IPS-18a (cell line): ENCODE measurements at regions not wholly inside any gene's neighbourhood (a gene's known extent, or its start where the extent isn't known, plus 50 kb on each side); places are given as distances from the start of the nearest gene placed in this dataset.

Source experiments
- H3K27ac ChIP-seq: one replicate; pipeline ENCODE4 v1.5.1; 2013; ENCODE audit warnings: low read length
- H3K27me3 ChIP-seq: one replicate; pipeline ENCODE4 v1.6.1; 2013; ENCODE audit warnings: mild to moderate bottlenecking, low read length; ENCODE audit not compliant: control insufficient read depth, insufficient read depth
- H3K36me3 ChIP-seq: one replicate; pipeline ENCODE4 v1.6.1; 2013; ENCODE audit warnings: low read depth, low read length; ENCODE audit not compliant: control insufficient read depth
- H3K4me1 ChIP-seq: one replicate; pipeline ENCODE4 v1.6.1; 2013; ENCODE audit warnings: low read depth, low read length; ENCODE audit not compliant: control insufficient read depth
- H3K4me3 ChIP-seq: one replicate; pipeline ENCODE4 v1.5.1; 2013; ENCODE audit warnings: low read length
- H3K9ac ChIP-seq: one replicate; pipeline ENCODE4 v1.6.1; 2013; ENCODE audit warnings: mild to moderate bottlenecking, low read length, moderate library complexity
- H3K9me3 ChIP-seq: one replicate; pipeline ENCODE4 v1.6.1; 2013; ENCODE audit warnings: low read depth, low read length; ENCODE audit not compliant: control insufficient read depth

DNA sequence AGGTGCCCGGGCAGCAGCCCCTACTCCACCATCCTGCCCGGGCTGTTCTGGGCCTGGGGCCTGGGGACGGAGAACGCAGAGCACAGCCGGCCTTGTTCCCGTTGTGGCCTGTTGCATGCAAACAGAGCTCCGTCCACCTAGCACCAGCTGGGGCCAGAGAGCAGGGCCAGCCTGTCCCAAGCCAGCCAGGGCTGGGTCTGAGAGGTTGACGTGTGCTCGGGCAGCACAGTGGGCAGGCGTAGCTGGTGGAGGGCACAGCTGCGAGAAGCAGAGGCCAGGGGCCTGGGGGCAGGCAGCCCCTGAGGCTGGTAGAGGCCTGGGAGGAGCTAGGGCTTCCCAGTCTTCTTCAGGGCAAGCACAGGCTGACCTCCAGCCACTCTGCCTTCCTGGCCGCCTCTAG lies 1192.6 kb downstream of the BRD1 start:
- no peak overlapping the region for H3K4me3 ChIP-seq
- H3K4me1 ChIP-seq, result no peaks in the 10 kb centered on the region
- no peaks in the 10 kb centered on the region for H3K27me3 ChIP-seq
- no peak overlapping the region for H3K9ac ChIP-seq
- H3K9me3 ChIP-seq, result no peaks in the 10 kb centered on the region
- H3K36me3 ChIP-seq, result no peaks in the 10 kb centered on the region
- no peak overlapping the region for H3K27ac ChIP-seq

DNA sequence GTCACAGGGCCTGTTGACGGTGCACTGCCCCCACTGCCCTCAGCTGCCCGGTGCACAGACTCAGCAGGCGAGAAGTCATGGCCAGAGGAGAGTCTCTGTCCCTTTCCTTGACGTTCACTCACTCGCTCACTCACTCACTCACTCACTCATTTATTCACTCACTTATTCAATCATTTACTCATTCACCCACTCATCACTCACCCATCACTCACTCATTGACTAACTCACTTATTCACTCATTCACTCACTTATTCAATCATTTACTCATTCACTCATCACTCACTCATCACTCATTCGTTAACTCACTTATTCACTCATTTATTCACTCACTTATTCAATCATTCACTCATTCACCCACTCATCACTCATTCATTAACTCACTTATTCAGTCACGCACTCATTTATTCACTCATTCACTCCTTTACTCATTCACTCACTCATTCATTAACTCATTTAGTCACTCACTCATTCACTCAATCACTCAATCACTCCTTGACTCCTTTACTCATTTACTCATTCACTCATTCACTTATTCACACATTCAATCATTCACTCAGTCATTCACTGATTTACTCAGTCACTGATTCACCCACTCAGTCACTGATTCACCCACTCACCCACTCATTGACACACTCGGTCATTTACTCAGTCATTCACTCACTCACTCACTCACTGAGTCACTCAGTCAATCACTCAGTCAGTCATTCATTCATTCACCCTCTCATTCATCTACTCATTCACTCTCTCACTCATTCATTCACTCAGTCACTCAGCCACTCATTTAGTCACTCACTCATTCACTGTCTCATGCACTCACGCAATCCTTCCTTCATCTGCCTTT lies 1193.5 kb downstream of the BRD1 start:
- H3K9ac ChIP-seq, result no peak overlapping the region
- peaks cover 7% of the 10 kb centered on the region for H3K4me1 ChIP-seq
- H3K4me3 ChIP-seq, result no peak overlapping the region
- H3K36me3 ChIP-seq, result no peaks in the 10 kb centered on the region
- no peaks in the 10 kb centered on the region for H3K27me3 ChIP-seq
- H3K9me3 ChIP-seq, result no peaks in the 10 kb centered on the region
- H3K27ac ChIP-seq, result no peak overlapping the region

DNA sequence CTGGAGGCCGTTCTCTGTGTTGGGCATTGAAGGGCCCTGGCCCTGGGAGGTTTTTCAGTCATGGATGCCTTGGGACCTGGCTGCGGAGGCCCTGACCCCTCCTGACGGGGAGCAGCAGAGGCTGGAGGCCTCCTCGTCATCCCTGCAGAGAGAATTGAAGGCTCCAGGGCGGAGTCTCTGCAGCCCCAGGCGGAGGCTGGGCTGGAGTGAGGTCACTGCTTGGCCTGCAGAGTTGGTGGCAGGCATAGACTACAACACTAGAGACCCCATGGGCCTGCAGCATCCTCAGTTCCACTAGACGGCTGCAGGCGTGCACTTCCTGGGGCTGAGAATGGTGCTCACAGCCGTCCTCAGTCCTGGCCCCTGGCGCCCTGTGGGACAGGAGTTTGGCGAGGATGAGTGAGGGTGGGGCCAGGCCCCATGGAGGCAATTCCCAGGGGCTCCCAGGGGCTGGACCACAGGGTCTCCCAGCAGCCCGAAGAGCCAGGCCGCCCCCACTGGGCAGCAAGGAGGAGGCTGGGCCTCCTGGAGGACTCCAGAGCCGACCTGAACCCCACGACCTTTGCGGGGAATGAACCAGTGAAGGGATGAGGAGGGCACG lies 1194.9 kb downstream of the BRD1 start:
- Histone ChIP-seq H3K36me3 (no peaks in the 10 kb centered on the region), H3K4me1 (peaks cover 16% of the 10 kb centered on the region), H3K9ac (no peak overlapping the region), H3K4me3 (no peak overlapping the region), H3K27ac (no peak overlapping the region), H3K27me3 (no peaks in the 10 kb centered on the region), H3K9me3 (no peaks in the 10 kb centered on the region)

DNA sequence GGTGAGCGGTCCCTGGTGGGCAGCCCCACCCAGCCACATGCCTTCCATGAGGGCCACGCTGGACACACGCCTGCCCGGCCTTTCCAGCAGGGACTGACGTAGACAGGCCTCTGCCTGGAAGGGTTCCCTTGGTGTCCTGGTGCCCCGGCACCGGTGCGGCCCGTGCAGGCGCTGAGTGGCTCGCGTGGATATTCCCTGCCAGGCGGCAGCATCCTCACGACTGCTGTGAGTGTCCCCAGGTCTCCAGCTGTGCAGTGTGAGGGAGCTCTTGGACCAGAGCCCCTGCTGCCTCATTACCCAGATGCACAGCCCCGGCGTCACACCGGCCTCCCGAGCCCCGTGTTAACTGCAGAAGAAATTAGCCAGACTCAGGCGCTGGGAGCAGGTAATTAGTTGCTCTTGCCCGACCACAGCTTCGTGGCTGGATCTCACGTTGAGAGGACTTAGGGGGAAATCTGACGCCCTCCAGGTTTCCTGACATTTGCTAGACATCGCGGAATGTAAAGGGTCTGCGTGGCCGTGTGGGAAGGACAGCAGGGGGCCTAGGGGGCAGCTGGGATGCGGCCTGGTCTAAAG lies 1196.3 kb downstream of the BRD1 start:
- H3K4me3 ChIP-seq, result no peak overlapping the region
- no peaks in the 10 kb centered on the region for H3K27me3 ChIP-seq
- H3K27ac ChIP-seq, result no peak overlapping the region
- no peaks in the 10 kb centered on the region for H3K36me3 ChIP-seq
- H3K9ac ChIP-seq, result no peak overlapping the region
- H3K4me1 ChIP-seq, result peaks cover 22% of the 10 kb centered on the region
- no peaks in the 10 kb centered on the region for H3K9me3 ChIP-seq

DNA sequence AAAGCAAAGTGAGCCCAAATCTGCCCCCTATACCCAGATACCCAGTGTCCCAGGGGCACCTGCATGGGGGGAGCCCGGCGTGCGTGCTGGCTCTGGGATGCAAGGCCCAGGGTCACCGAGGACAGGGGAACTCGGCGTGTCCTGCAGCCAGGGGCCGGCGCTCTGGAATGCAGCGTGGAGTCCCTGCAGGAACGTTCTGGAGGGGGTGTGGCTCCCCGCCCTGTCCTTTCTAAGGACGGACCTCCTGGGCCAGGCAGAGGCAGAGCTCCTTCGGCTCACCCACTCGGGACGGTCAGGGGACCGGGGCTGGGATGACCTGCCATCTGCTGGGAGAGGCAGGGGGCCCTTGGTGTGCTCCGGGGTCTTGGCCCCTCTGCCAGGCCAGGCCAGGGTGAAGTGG lies 1196.8 kb downstream of the BRD1 start:
- Histone ChIP-seq H3K9ac (no peak overlapping the region), H3K4me1 (peaks cover 23% of the 10 kb centered on the region), H3K36me3 (no peaks in the 10 kb centered on the region), H3K27ac (no peak overlapping the region), H3K27me3 (no peaks in the 10 kb centered on the region), H3K4me3 (no peak overlapping the region), H3K9me3 (no peaks in the 10 kb centered on the region)

DNA sequence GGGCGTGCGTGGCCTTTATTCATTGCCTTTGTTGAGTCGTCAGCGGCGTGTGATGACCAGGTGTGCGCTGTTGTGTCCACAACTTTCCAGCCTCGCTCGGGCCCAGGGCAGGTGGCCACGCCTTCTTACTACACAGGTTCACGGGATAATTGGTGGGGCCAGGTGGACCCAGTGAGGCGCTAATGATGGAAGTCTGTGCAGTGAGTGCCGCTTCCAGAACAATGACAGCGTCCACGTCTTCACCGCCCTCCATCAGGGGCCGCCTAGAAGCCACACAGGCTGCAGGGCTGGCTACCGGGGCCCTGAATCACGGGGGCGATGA lies 1197.3 kb downstream of the BRD1 start:
- H3K27me3 ChIP-seq, result no peaks in the 10 kb centered on the region
- H3K27ac ChIP-seq, result no peak overlapping the region
- H3K9me3 ChIP-seq, result no peaks in the 10 kb centered on the region
- no peaks in the 10 kb centered on the region for H3K36me3 ChIP-seq
- H3K9ac ChIP-seq, result no peak overlapping the region
- H3K4me3 ChIP-seq, result no peak overlapping the region
- H3K4me1 ChIP-seq, result peaks cover 23% of the 10 kb centered on the region

DNA sequence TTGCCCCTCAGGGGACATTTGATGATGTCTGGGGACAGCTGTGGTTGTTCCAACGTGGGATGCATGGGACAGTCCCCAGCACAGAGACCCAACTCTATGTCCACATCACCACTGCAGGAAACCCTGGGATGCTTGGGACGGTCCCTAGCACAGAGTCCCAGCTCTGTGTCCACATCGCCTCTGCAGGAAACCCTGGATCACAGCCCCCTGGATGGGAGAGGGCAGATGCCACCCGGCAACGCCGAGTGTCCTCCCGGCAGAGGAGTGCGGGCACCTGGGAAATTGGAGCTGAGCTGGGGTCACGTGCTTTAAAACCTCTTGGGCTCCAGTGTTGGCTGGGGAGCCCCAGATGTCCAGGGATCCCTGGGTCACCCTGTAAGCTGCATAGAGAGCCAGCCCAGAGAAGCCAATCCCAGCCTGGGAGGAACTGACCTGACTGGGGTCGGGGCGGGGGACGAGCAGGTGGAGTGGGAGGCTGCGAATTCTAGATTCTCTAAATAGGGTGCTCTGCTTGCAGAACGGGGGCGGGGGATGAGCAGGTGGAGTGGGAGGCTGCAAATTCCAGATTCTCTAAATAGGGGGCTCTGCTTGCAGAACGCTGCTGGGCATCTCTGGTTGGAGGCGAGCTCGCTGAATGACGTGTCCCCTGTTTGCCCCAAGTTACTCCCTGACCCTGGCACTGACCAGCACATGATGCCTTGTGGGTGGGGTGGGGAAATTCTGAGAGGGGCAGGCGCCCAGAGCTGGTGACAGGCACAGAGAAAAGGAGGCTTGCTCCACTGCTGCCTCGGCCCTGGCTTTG lies 1197.8 kb downstream of the BRD1 start:
- H3K9ac ChIP-seq, result no peak overlapping the region

DNA sequence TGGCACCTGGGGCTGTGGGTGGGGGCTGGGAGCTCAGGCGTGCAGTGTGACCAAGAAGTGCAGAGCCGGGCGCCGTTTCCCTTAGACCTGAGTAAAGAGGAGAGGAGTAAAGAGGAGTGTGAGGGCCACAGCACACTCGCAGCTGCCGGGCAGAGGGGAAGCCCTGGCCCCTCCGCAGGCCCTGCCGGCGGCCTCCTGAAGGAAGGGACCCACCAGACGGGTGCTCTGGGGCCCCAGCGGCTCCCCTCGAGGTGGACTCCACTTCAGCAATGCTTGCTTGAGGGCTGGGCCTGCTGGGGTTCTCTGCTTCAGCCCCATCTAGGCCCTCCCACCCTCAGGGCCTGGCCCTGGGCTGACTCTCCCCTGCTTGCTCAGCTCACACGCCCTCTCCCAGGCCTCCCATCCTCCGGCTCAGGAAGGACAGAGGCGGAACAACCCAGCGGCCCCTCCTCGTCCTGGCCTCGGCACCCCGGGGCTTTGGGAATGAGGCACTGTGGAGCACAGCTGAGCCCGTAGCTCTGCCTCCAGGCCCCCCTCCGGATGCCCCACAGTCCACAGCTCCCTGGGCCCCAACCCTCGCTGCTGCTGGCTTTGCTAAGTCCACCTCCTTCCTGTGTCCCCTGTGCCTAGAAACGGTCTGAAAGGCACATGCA lies 1198.7 kb downstream of the BRD1 start:
- Histone ChIP-seq H3K4me3 (no peak overlapping the region), H3K9me3 (no peaks in the 10 kb centered on the region), H3K4me1 (peaks cover 23% of the 10 kb centered on the region), H3K9ac (no peak overlapping the region), H3K36me3 (no peaks in the 10 kb centered on the region), H3K27me3 (no peaks in the 10 kb centered on the region), H3K27ac (no peak overlapping the region)

More for the DNA sequence above, 1197.8 kb downstream of the BRD1 start:
- Histone ChIP-seq H3K4me1 (peaks cover 23% of the 10 kb centered on the region), H3K4me3 (no peak overlapping the region), H3K36me3 (no peaks in the 10 kb centered on the region), H3K27ac (no peak overlapping the region), H3K9me3 (no peaks in the 10 kb centered on the region), H3K27me3 (no peaks in the 10 kb centered on the region)

DNA sequence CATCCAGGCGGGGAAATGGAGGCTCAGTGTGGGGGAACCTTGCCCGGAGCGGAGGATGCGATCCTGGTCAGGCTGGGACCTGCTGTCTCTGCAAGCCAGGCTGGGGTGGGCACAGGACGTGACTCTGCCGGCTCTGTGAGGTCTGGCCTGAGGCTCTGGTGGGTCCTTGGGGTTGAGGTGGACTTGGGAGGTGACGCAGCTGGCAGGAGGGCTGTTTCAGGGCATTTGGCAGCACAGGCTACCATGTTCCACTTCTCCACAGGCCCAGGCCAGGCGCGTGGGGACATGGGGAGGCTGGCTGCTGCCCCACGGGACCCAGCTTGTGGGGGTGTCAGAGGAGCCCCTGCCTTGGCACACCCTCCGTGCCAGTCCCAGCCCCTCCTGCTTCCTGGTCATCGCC lies 1199.7 kb downstream of the BRD1 start:
- Histone ChIP-seq H3K27me3 (no peaks in the 10 kb centered on the region), H3K27ac (no peak overlapping the region), H3K4me3 (no peak overlapping the region), H3K36me3 (no peaks in the 10 kb centered on the region), H3K9ac (no peak overlapping the region), H3K4me1 (peaks cover 23% of the 10 kb centered on the region), H3K9me3 (no peaks in the 10 kb centered on the region)

DNA sequence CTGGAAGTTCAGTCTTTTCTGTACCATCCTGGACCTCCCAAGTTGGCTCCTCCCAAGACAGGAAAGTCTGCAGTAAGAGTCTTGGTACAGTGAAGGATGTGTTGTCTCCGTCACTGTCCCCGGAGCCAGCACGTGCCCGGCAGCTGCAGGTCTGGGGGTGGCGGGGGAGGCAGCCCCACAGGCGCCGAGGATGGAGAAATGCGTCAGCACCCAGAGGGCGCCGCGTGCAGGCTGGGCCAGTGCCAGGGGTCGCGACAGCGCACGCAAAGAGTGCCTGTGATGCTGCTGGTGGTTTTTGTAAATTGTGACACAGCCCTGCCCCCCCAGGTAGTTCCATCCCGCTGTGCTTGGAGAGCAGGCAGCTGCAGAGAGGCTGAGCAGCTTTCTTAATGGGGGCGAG lies 1200.5 kb downstream of the BRD1 start:
- H3K27ac ChIP-seq, result no peak overlapping the region
- H3K9ac ChIP-seq, result no peak overlapping the region
- no peaks in the 10 kb centered on the region for H3K9me3 ChIP-seq
- H3K27me3 ChIP-seq, result no peaks in the 10 kb centered on the region
- H3K36me3 ChIP-seq, result no peaks in the 10 kb centered on the region
- peaks cover 23% of the 10 kb centered on the region for H3K4me1 ChIP-seq
- no peak overlapping the region for H3K4me3 ChIP-seq

DNA sequence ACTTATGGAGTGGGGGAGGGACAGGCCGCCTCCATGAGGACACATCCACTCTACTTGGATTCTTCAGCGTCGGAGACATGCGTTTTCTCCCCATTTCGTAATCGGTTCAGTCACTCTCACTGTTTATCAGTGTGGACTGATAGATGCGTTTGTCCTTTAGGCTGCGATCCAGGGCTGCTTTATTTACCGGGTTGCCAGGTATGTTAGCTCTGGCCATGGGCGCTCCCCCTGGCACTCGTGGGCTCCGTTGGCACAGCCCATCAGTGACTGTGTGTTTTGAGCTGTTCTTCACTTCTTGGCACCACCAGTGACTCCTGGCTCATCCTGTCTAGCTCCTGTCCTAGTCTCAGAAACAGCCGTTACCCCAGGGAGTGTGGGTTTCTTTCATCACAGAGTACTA lies 1203.3 kb downstream of the BRD1 start:
- H3K9ac ChIP-seq, result no peak overlapping the region
- H3K27me3 ChIP-seq, result no peaks in the 10 kb centered on the region
- H3K9me3 ChIP-seq, result no peaks in the 10 kb centered on the region
- peaks cover 18% of the 10 kb centered on the region for H3K4me1 ChIP-seq
- H3K4me3 ChIP-seq, result no peak overlapping the region
- H3K36me3 ChIP-seq, result no peaks in the 10 kb centered on the region
- H3K27ac ChIP-seq, result no peak overlapping the region
